Activated CD4-positive, alpha-beta T cell treated with anti-CD3 and anti-CD28 coated beads, Interleukin-2, Interleukin-6, amounts not matched to agents 100 ng/mL and 50 ng/mL, durations not matched to agents 16 hours and 8 hours (primary cell): ENCODE measurements at regions not wholly inside any gene's neighbourhood (a gene's known extent, or its start where the extent isn't known, plus 50 kb on each side); places are given as distances from the start of the nearest gene placed in this dataset.
"Not testable (repeated sequence)": the region's sequence is repeated elsewhere in the genome, so short reads cannot be mapped to it uniquely, and the experiment has no call there.

Source experiments
- DNase-seq: peaks from one replicate; pipeline ENCODE4 v3.0.0-alpha.2; 2020

- DNase-seq, result no peak
These were observed 291.7 kb upstream of the UGT8 start for GRCh38 chr4:114306946-114307345.

- DNase-seq, result no peak
These were observed 288.2 kb upstream of the UGT8 start for GRCh38 chr4:114310296-114310925.

- DNase-seq, result no peak
These were observed 286.8 kb upstream of the UGT8 start for GRCh38 chr4:114311787-114312186.

GRCh38 chr4:114312338-114312737 lies 286.3 kb upstream of the UGT8 start:
- DNase-seq, result no peak

GRCh38 chr4:114316789-114317188 lies 281.8 kb upstream of the UGT8 start:
- no peak for DNase-seq

- no peak for DNase-seq
These were observed 281.0 kb upstream of the UGT8 start for GRCh38 chr4:114317564-114317963.

GRCh38 chr4:114318309-114318708 lies 280.3 kb upstream of the UGT8 start:
- no peak for DNase-seq

- no peak for DNase-seq
These were observed 278.5 kb upstream of the UGT8 start for GRCh38 chr4:114320126-114320525.

- DNase-seq, result no peak
These were observed 277.2 kb upstream of the UGT8 start for GRCh38 chr4:114321366-114321765.

GRCh38 chr4:114323841-114324240 lies 274.8 kb upstream of the UGT8 start:
- DNase-seq, result no peak

- no peak for DNase-seq
These were observed 272.2 kb upstream of the UGT8 start for GRCh38 chr4:114326358-114326757.

GRCh38 chr4:114332119-114332518 lies 266.5 kb upstream of the UGT8 start:
- no peak for DNase-seq

GRCh38 chr4:114334363-114334762 lies 264.2 kb upstream of the UGT8 start:
- not testable (repeated sequence) for DNase-seq

GRCh38 chr4:114334884-114335330 lies 263.7 kb upstream of the UGT8 start:
- DNase-seq, result no peak

- DNase-seq, result no peak
These were observed 263.3 kb upstream of the UGT8 start for GRCh38 chr4:114335339-114335738.

- DNase-seq, result no peak
These were observed 255.6 kb upstream of the UGT8 start for GRCh38 chr4:114343015-114343414.

GRCh38 chr4:114349543-114350175 lies 248.9 kb upstream of the UGT8 start:
- DNase-seq, result no peak

GRCh38 chr4:114358901-114359300 lies 239.7 kb upstream of the UGT8 start:
- no peak for DNase-seq

GRCh38 chr4:114361249-114361648 lies 237.4 kb upstream of the UGT8 start:
- DNase-seq, result no peak

- no peak for DNase-seq
These were observed 233.8 kb upstream of the UGT8 start for GRCh38 chr4:114364857-114365256.

GRCh38 chr4:114365591-114365990 lies 233.0 kb upstream of the UGT8 start:
- DNase-seq, result no peak

- DNase-seq, result no peak
These were observed 232.2 kb upstream of the UGT8 start for GRCh38 chr4:114366368-114366767.

GRCh38 chr4:114368751-114369150 lies 229.9 kb upstream of the UGT8 start:
- DNase-seq, result no peak

GRCh38 chr4:114373508-114373907 lies 225.1 kb upstream of the UGT8 start:
- no peak for DNase-seq

GRCh38 chr4:114378305-114378903 lies 220.2 kb upstream of the UGT8 start:
- no peak for DNase-seq
